ENCODE measurements at regions not wholly inside any gene's neighbourhood (a gene's known extent, or its start where the extent isn't known, plus 50 kb on each side); places are given as distances from the start of the nearest gene placed in this dataset.
A peak's percentile ranks its signal among the peaks of the same experiment; 100 is the strongest.
"Not testable (repeated sequence)": the region's sequence is repeated elsewhere in the genome, so short reads cannot be mapped to it uniquely, and the experiment has no call there.

- DNase-seq = not testable (repeated sequence)
Measured at GRCh38 chr17:27365329-27365945, 71.5 kb downstream of the WSB1 start.

GRCh38 chr17:27366437-27366836 is 72.5 kb downstream of the WSB1 start:
- no peak for DNase-seq

- no peak for DNase-seq
Measured at GRCh38 chr17:27367121-27367981, 73.4 kb downstream of the WSB1 start.

- no peak for DNase-seq
Measured at GRCh38 chr17:27368151-27368795, 74.4 kb downstream of the WSB1 start.

GRCh38 chr17:27368980-27369379 is 75.1 kb downstream of the WSB1 start:
- DNase-seq = no peak

- DNase-seq = no peak
Measured at GRCh38 chr17:27370776-27371175, 76.9 kb downstream of the WSB1 start.

GRCh38 chr17:27373695-27374094 is 79.8 kb downstream of the WSB1 start:
- not testable (repeated sequence) for DNase-seq

GRCh38 chr17:27376637-27377547 is 79.4 kb upstream of the KSR1 start:
- no peak for DNase-seq

- DNase-seq = no peak
Measured at GRCh38 chr17:27378482-27379175, 77.6 kb upstream of the KSR1 start.

- no peak for DNase-seq
Measured at GRCh38 chr17:27379888-27380533, 76.2 kb upstream of the KSR1 start.

- no peak for DNase-seq
Measured at GRCh38 chr17:27380551-27380950, 75.7 kb upstream of the KSR1 start.

GRCh38 chr17:27381007-27381501 is 75.2 kb upstream of the KSR1 start:
- peak; percentile 75 for DNase-seq

GRCh38 chr17:27382025-27382424 is 74.2 kb upstream of the KSR1 start:
- DNase-seq = no peak

- no peak for DNase-seq
Measured at GRCh38 chr17:27384261-27384701, 72.0 kb upstream of the KSR1 start.

- DNase-seq = no peak
Measured at GRCh38 chr17:27384726-27385125, 71.5 kb upstream of the KSR1 start.

GRCh38 chr17:27385626-27386025 is 70.6 kb upstream of the KSR1 start:
- DNase-seq = no peak

- DNase-seq = no peak
Measured at GRCh38 chr17:27386206-27387075, 69.8 kb upstream of the KSR1 start.

- DNase-seq = no peak
Measured at GRCh38 chr17:27389542-27390140, 66.6 kb upstream of the KSR1 start.

GRCh38 chr17:27390540-27390939 is 65.7 kb upstream of the KSR1 start:
- DNase-seq = no peak

GRCh38 chr17:27391427-27391826 is 64.8 kb upstream of the KSR1 start:
- DNase-seq = no peak
